Fibroblast of the conjunctiva (primary cell): ENCODE measurements at regions not wholly inside any gene's neighbourhood (a gene's known extent, or its start where the extent isn't known, plus 50 kb on each side); places are given as distances from the start of the nearest gene placed in this dataset.

Experiments used
- DNase-seq: peaks from one replicate; pipeline ENCODE4 v3.0.0-alpha.2; 2010; ENCODE audit warnings: low read depth

DNA sequence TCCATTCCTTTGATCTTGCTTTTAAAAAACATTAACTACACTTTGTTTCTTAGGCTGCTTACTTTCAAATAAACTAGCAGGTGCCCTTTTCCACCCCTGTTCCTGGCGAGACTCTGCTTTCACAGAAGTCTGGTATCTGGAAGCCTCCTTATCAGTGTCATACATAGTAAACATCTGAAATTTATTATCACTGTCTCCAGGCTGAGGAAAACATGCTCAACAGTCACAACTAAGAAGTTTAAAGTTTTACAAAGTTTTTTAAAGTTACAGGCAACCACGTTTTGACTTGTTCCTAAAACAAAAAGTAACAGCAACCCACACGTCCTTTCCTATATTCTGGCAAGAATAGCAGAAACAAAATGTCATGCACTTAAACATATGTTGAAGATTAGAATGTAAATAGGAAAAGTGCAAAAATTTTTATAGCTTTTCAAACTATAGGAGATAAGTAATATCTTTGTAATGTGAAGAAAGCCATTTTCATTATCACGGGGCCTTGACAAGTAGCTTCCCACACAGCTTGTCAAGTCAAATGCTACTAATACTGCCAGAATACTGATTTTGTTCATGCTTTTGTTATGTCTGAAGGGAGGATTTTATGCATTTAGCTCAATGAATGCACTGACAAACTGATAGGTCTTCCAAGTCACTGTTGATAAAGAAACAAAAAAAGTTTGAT lies 275.2 kb upstream of the KCNMB2 start:
- no peak for DNase-seq

DNA sequence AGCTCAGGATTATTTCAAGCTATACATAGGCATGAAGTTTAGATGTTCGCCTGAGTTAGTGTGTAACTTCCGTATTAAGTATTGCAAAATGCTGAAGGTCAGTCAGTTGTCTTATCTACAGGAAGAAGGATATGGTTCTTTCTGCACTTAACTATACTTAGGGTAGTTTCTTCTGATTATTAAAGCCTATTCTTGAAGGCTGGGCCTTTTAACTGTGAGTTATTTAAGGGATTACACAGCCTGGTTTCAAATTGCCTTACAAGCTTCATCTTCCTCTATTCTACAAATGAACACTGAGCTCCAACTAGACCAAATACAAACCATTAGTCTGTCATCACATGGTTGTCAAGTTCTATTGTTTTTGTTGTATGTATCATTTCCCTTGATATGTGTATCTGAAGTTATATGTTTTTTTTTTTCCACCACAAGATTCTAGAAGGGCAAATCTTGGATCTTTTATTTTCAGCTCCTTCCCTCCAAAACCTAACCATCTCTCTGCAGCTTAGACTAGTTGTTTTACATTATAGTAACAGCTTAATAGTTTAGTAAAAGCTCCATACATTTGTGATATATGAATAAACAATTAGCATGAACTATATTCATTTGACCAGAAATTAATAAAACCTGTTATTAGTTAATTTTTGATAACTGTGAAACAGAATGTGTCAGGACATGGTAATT lies 272.9 kb upstream of the KCNMB2 start:
- no peak for DNase-seq

DNA sequence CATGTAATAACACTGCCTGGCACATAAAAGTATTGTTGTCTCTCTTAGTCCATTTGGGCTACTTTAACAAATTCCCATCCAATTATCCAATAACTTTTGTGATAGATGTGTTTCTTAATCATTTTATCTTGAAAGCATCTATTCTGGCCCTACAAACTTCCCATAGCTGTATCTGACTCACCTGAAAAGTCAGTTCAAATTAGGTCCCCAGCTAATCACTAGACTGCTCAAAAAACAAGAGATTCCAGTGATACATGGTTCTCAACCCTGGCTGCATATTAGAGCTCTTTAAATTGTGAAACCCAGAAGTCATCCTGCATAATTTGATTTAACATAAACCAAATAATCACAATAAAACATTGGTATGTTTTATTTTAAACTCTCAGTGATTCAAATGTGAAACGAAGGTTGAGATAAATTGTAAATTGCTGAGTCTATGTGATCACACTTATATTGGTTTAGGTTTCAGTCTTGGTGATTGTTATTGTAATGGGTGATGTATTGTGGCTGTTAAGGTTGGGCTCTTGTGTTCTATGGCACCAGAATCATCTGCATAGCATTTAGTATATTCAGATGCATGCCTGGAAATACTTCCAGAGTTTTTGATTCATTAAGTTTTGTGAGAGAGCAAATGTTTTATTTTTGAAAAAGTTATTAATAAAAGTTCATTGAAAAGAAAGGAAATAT lies 268.9 kb upstream of the KCNMB2 start:
- DNase-seq: no peak

DNA sequence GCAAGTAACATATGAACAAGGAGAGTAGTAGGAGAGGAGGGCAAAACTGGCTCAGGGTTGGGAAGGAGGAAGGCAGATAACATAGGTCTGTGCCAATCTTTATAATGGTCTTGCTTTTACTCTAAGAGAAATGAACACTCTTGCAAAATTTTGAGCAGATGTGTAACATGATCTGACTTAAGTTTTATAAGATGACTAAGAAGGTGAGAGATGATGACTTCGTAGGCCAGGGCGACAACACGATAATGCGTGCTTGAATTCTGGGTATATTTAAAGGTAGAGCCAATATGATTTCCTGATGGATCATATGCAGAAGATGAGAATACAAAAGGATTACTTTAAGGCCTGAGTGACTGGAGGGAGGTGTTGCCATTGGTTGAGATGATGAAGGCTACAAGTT lies 265.4 kb upstream of the KCNMB2 start:
- DNase-seq: no peak

DNA sequence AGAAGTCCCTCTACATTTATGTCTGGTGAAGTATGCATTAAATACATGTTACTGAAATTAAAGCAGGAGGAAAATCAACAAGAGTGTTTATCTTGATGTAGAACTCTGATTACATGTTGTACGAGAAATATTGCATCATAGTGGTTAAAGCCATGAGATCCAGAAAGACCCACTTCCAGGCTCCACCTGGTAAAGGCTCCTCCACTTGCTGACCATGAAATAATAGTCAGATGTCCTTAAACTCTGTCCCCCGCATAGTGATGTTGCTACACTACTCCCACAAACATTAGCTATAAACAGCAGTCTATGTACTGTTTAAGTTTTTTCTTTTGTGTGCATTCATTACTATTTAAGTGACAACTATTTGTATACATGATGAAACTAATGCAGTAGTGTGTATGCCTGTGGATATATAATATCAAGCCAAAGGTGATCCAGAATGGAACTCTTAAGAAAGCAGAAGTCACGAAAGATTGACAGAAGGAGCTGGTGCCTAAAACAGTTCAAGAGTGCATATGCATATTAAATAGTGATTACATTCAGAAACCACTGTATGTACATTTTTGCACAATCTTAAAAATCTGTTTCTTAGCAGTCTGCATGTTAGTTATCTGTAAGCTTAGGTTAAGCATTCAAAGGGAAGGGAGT lies 264.4 kb upstream of the KCNMB2 start:
- no peak for DNase-seq

DNA sequence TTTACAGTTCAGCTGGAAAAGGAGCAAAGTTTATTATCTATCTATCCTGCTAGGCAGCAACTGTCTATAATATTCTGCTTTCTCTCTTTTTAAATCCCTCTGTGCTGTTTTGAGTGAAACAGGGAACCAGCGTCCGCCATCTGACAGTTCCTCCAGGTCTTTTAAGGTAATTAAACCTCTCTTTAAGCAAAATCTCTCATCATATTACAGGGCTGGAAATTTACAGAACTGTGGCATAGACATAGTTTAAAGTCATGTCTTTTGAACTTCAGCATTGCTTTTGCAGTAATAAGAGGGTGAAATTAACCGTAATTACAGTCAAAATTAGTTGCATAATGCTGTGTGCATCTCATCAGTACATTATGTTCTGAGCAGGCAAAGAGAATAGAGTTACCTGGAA lies 263.4 kb upstream of the KCNMB2 start:
- no peak for DNase-seq

DNA sequence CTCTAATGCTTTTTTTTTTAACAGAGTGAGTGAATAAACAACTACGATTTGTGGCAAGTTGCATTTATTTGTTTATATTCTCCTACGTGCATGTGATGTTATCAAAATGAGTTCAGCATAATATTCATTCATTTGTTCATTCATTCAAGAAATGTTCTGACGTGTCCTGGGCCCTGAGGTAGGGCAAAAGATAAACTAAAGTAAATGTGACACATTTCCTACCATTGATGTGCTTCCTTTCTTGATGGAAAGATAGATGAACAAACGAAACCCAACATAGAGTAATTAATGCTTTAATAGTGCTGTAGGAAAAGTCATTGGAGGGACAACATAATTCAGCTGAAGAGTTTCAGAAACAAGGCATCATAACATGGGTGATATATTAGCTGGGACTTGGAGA lies 261.5 kb upstream of the KCNMB2 start:
- no peak for DNase-seq

- no peak for DNase-seq
These were observed 260.9 kb upstream of the KCNMB2 start for GRCh38 chr3:178275311-178275710.

- DNase-seq: no peak
These were observed 260.4 kb upstream of the KCNMB2 start for GRCh38 chr3:178275793-178276192.

GRCh38 chr3:178277605-178278004 lies 258.6 kb upstream of the KCNMB2 start:
- DNase-seq: no peak

- no peak for DNase-seq
These were observed 252.7 kb upstream of the KCNMB2 start for GRCh38 chr3:178283561-178283960.

DNA sequence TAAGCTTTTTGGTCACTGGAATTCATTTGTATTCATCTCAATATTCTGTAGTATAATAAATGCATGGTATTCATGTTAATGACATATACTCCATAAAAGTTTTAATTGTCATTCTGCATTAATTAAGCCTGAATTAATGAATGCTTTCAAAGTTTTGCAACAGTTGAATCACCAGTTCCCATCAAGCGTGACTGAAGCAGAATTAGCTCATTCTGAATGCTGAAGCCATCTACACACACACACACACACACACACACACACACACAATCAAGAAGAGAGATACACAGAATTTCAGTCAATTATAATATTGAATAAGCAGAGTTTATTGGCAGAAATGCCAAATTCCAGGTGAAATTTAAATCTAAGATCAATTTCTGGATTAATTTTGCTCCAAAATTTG lies 252.1 kb upstream of the KCNMB2 start:
- no peak for DNase-seq

DNA sequence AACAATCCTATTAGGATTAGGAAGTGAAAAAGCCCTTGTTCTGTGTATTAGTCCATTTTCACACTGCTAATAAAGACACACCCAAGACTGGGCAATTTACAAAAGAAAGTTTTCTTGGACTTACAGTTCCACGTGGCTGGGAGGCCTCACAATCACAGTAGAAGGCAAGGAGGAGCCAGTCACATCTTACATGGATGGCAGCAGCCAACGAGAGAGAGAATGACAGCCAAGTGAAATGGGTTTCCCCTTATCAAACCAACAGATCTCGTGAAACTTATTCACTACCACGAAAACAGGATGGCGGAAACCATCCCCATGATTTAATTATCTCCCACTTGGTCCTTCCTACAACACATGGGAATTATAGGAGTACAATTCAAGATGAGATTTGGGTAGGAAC lies 248.2 kb upstream of the KCNMB2 start:
- no peak for DNase-seq

DNA sequence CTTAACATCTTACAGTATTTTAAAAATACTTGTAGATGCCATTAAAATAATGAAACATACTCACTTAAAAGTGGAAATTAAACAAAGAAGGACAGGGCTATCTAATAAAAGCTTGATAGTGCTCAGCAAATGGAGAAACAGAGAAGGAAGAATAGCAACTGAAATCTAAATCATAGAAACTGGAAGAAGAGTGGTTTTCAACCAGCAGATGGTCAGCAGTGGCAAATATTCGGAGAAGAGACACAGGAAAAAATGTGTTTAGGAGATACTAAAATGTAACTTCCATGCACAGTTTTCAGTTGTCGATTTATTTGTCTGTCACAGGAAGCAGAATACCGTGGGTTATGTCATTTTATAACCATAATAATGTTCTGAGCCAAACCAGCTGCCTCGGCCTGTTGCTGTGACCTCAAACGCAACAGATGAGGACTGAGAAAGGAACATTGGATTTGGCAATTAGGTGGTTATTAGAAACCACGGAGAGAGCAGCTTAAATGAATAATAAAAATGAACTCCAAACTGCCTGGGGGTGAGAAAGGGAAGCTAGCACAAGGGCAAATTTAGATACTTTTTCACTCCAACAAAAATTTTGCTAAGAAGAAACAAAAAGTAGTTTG lies 246.6 kb upstream of the KCNMB2 start:
- no peak for DNase-seq

GRCh38 chr3:178291574-178292370 lies 244.5 kb upstream of the KCNMB2 start:
- DNase-seq: no peak

GRCh38 chr3:178295292-178295912 lies 240.8 kb upstream of the KCNMB2 start:
- DNase-seq: peak; percentile 95

GRCh38 chr3:178297199-178297598 lies 239.0 kb upstream of the KCNMB2 start:
- peak; percentile 39 for DNase-seq

DNA sequence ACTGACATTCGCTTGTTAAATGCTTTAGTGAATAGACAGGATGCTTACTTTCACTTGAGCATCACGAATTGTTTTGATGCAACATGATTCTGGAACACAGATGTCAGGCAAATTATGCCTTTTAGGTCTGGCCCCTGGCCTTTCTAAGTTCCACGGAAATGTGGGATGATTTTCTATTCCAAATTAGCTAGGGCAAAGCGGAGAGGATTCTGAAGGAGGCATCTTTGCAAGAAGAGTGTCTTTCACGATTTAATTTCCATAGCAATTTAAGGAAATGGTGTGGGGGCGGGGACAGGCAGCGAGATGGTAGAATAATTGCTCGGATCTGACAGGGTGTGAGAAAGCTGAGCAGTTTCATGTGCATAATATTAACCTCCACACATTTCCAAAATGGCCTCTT lies 238.5 kb upstream of the KCNMB2 start:
- no peak for DNase-seq

DNA sequence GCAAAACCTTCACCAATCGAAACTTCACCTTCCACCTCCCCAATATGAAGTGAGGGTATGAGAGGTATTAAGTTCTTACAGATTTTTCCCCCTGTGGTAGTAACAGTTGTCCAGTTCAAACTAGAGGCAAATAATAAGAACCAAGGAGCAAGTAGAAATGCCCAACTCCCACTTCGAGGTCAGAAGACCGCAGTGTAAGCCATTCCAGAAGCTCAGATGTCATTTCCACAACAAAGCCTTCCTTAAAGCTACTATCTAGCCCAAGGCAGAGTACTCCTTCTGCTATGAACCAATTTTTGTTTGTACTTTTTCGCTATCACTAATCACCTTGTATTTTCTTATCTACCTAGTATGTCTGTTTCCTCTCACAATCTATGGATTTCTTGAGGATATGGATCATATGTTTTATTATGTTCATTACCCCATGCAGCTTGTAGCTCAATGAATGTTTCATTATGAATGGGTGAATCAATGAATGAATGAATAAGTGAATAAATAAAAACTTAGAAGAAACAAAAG lies 235.7 kb upstream of the KCNMB2 start:
- DNase-seq: no peak

GRCh38 chr3:178302966-178303930 lies 233.0 kb upstream of the KCNMB2 start:
- no peak for DNase-seq
